ENCODE measurements at regions not wholly inside any gene's neighbourhood (a gene's known extent, or its start where the extent isn't known, plus 50 kb on each side); places are given as distances from the start of the nearest gene placed in this dataset.

GRCh38 chr12:128056136-128056801, 210.7 kb upstream of the TMEM132C start:
- Histone ChIP-seq H3K36me3 (ENCODE audit: low read depth) (no peaks in the 10 kb centered on the region), H3K4me3 (ENCODE audit: severe bottlenecking) (no peak overlapping the region), H3K27me3 (ENCODE audit: insufficient read depth, poor library complexity, severe bottlenecking) (no peaks in the 10 kb centered on the region), H3K9me3 (ENCODE audit: severe bottlenecking) (no peaks in the 10 kb centered on the region), H3K4me1 (ENCODE audit: insufficient read depth, poor library complexity, severe bottlenecking) (no peaks in the 10 kb centered on the region), H3K27ac (ENCODE audit: poor library complexity, severe bottlenecking) (no peak overlapping the region)
- ATAC-seq (ENCODE audit: low read depth) (no peak), DNase-seq (ENCODE audit: low spot score) (no peak)
- no peak for TF ChIP-seq CTCF (IDR thresholded peaks at IDR 0.05; ENCODE audit: poor library complexity, severe bottlenecking)

DNA sequence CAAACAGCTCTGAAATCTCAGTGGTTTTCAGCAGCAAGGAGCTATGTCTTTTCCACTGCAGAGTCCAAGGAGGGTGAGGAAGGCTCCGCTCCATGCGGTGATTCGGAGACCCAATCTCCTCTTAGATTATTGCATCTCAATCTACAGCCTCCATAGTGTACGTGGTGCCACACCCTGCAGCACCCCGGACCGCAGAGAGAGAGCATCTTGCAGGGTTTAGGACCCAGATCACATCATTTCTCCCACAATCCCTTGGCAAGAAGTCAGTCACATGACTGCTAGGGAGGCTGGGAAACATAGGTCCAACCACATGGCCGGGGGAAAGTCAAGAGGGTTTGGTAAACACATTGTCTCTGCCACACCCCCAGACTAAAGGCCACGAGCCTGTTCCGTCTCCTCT, 209.4 kb upstream of the TMEM132C start:
- no peak for DNase-seq (ENCODE audit: low spot score)
- ATAC-seq (ENCODE audit: low read depth): no peak
- H3K9me3 ChIP-seq (ENCODE audit: severe bottlenecking): no peaks in the 10 kb centered on the region
- H3K27ac ChIP-seq (ENCODE audit: poor library complexity, severe bottlenecking): no peak overlapping the region
- no peaks in the 10 kb centered on the region for H3K4me1 ChIP-seq (ENCODE audit: insufficient read depth, poor library complexity, severe bottlenecking)
- no peaks in the 10 kb centered on the region for H3K36me3 ChIP-seq (ENCODE audit: low read depth)
- no peak for TF ChIP-seq CTCF (IDR thresholded peaks at IDR 0.05; ENCODE audit: poor library complexity, severe bottlenecking)
- H3K27me3 ChIP-seq (ENCODE audit: insufficient read depth, poor library complexity, severe bottlenecking): no peaks in the 10 kb centered on the region
- no peak overlapping the region for H3K4me3 ChIP-seq (ENCODE audit: severe bottlenecking)

- Histone ChIP-seq H3K4me3 (ENCODE audit: severe bottlenecking) (no peak overlapping the region), H3K27me3 (ENCODE audit: insufficient read depth, poor library complexity, severe bottlenecking) (no peaks in the 10 kb centered on the region), H3K4me1 (ENCODE audit: insufficient read depth, poor library complexity, severe bottlenecking) (no peaks in the 10 kb centered on the region), H3K9me3 (ENCODE audit: severe bottlenecking) (no peaks in the 10 kb centered on the region), H3K36me3 (ENCODE audit: low read depth) (no peaks in the 10 kb centered on the region), H3K27ac (ENCODE audit: poor library complexity, severe bottlenecking) (no peak overlapping the region)
- no peak for DNase-seq (ENCODE audit: low spot score)
- no peak for TF ChIP-seq CTCF (IDR thresholded peaks at IDR 0.05; ENCODE audit: poor library complexity, severe bottlenecking)
- no peak for ATAC-seq (ENCODE audit: low read depth)
Observed at GRCh38 chr12:128059621-128060370, 207.2 kb upstream of the TMEM132C start.

DNA sequence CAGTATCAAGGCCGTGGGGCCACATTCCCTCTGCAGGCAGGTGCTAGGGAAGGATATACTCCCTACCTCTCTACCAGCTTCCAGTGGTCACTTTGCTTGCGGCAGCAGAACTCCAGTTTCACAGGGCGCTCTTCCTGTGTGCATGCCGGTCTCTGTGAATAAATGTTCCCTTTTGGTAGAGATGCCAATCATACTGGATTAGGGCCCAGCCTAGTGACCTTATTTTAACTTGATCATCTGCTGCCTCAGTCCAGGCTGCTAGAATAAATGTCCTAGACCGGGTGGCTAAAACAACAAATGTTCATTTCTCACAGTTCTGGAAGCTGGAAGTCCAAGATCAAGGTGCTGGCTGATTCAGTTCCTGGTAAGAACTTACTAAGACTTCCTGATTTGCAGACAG, 198.8 kb upstream of the TMEM132C start:
- no peak for ATAC-seq (ENCODE audit: low read depth)
- Histone ChIP-seq H3K9me3 (ENCODE audit: severe bottlenecking) (no peaks in the 10 kb centered on the region), H3K4me1 (ENCODE audit: insufficient read depth, poor library complexity, severe bottlenecking) (no peaks in the 10 kb centered on the region), H3K4me3 (ENCODE audit: severe bottlenecking) (no peak overlapping the region), H3K36me3 (ENCODE audit: low read depth) (no peaks in the 10 kb centered on the region), H3K27ac (ENCODE audit: poor library complexity, severe bottlenecking) (no peak overlapping the region), H3K27me3 (ENCODE audit: insufficient read depth, poor library complexity, severe bottlenecking) (no peaks in the 10 kb centered on the region)
- no peak for TF ChIP-seq CTCF (IDR thresholded peaks at IDR 0.05; ENCODE audit: poor library complexity, severe bottlenecking)
- DNase-seq (ENCODE audit: low spot score): no peak
